Hepatocyte (in vitro differentiated cells): ENCODE measurements at regions not wholly inside any gene's neighbourhood (a gene's known extent, or its start where the extent isn't known, plus 50 kb on each side); places are given as distances from the start of the nearest gene placed in this dataset.

Source experiments
- CTCF ChIP-seq: fragments of 200-600 bp; sonication (generic); IDR thresholded peaks from 2 replicates; pipeline ENCODE4 v1.5.1; 2016; ENCODE audit warnings: antibody characterized with exemption, mild to moderate bottlenecking; ENCODE audit not compliant: poor library complexity
- EZH2 ChIP-seq: fragments of 200-600 bp; sonication (generic); IDR thresholded peaks from 2 replicates; pipeline ENCODE4 v1.6.1; 2016; ENCODE audit warnings: antibody characterized with exemption, mild to moderate bottlenecking, borderline replicate concordance

GRCh38 chr2:13822365-13822764, 810.2 kb upstream of the LRATD1 start:
- TF ChIP-seq CTCF = no peak
- no peak for TF ChIP-seq EZH2
